GM18517 (cell line): ENCODE measurements at regions not wholly inside any gene's neighbourhood (a gene's known extent, or its start where the extent isn't known, plus 50 kb on each side); places are given as distances from the start of the nearest gene placed in this dataset.

Experiments used
- ATAC-seq: cut with Tn5 transposase; IDR thresholded peaks from one replicate; pipeline ENCODE4 v1.9.1; 2021; ENCODE audit warnings: mild to moderate bottlenecking, moderate library complexity; ENCODE audit not compliant: unreplicated experiment

GRCh38 chr6:23964865-23965264, 161.2 kb upstream of the NRSN1 start:
- no peak for ATAC-seq

- no peak for ATAC-seq
These were observed 156.7 kb upstream of the NRSN1 start for GRCh38 chr6:23969344-23969743.

DNA sequence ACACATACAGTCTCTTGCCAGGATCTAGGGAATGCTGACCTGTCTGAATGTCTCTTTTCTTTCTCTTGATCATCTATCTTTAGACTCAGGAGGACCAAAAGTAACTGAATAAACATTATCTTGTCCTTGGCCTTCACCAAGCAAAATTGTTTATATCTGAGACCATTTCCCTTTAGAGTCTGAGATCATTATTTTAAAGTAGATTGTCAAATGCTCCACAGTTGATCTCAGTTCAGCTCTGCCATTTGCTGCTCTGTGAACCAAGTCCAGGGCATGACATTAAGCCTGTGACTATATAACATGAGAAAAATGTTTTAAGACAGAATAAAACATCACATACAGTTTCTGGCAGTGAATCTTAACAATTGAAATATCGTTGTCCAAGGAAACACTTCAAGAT, 148.3 kb upstream of the NRSN1 start:
- no peak for ATAC-seq

DNA sequence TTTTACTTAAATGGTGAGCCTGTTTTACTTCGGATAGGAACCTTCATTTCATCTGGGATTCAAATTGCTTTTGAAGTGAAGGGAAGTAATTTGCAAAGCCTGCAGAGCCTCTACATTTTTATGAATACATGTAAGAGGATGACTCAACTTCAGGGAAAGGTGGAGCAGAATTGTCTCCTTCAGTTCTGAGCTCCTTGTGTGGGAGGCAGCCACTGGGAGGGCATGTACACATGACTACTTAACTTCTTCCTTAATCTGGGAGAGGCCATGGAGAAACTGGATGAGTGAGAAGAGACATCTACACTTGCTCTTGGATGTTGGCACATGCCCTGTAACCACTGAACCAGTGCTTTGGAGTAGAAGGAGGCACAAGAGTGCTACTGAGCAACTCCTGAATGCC, 145.1 kb upstream of the NRSN1 start:
- ATAC-seq = no peak

- ATAC-seq = no peak
These were observed 144.1 kb upstream of the NRSN1 start for GRCh38 chr6:23981923-23982322.

DNA sequence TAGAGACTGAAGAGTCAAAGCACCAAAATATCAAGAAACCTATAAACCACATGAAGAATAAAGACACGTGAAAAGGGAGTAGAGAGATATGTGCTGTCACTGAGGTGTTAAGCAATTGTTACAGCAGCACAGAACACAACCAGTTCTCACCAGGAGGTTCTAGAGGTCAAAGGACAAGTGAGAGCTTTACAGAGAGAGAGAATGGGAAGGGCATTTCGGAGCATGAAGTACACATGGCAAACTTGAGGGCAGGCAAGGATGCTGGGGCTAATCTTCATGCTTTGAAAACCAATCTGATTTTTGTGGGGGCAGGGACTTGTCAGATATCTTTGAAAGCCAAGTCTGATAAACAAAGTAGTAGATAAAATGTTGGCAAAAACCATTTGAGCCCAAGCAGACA, 142.3 kb upstream of the NRSN1 start:
- ATAC-seq = no peak

DNA sequence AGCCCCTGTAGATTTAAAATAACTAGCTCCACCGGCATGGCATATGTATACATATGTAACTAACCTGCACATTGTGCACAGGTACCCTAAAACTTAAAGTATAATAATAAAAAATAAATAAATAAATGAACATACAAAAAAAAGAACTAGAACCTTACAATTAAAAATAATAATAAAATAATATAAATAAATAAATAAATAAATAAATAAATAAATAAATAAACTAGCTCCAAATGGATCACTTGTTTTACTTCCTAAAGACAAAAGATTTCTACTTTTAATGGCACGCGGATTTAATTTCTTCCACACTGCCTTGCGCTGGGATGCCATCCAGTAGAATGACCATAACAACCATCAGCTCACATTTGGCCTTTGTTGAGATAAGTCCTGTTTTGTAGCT, 141.0 kb upstream of the NRSN1 start:
- no peak for ATAC-seq

GRCh38 chr6:23989885-23990533, 136.0 kb upstream of the NRSN1 start:
- ATAC-seq = no peak

DNA sequence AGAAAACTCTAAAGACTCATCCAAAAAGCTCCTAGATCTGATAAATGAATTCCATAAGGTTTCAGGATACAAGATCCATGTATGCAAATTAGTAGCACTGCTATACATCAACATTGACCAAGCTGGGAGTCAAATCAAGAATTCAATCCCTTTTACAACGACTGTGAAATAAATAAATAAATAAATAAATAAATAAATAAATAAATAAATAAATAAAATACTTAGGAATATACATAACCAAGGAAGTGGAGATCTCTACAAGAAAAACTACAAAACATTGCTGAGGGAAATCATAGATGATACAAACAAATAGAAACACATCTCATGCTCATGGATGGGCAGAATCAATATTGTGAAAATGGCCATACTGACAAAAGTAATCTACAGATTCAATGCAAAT, 132.0 kb upstream of the NRSN1 start:
- ATAC-seq = no peak

- ATAC-seq = no peak
These were observed 122.0 kb upstream of the NRSN1 start for GRCh38 chr6:24004062-24004461.

GRCh38 chr6:24004659-24005058, 121.4 kb upstream of the NRSN1 start:
- no peak for ATAC-seq

DNA sequence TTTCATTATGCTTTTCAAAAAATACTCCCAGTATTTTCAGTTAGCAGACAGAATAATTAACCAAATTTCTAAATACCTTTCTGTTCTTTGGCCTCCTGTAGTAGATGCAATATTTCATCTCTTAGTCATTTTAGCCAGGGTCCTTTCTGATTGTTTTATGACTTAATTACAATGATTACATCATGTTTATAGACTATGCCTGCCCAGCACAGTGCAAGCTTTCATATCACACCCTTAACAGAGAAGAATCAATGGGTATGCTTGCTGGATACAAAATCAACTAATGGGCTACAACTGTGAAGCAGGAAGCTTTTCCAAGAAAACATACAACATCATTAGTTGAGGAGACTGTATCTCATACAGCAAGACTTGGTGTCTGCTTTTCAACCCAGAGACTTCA, 119.8 kb upstream of the NRSN1 start:
- no peak for ATAC-seq

GRCh38 chr6:24009319-24009718, 116.7 kb upstream of the NRSN1 start:
- no peak for ATAC-seq

DNA sequence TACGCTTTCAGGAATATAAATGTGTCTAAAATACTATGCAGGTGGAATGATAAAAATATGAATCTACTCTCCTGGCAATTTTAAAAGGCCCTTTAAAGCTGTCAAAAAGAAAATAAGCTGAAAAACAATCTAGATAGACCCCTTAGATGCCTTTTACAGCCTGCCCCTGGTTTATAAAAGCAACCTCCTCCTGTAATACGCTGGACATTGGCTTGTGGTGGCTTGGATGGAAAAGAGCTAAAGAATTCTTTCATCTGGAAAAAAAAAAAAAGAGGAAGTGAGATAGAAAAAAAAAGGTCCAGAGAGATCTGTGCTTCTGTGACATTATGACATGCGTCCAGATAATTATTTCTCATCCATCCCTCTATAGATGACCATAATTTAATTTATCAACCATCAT, 115.9 kb upstream of the NRSN1 start:
- ATAC-seq = no peak

DNA sequence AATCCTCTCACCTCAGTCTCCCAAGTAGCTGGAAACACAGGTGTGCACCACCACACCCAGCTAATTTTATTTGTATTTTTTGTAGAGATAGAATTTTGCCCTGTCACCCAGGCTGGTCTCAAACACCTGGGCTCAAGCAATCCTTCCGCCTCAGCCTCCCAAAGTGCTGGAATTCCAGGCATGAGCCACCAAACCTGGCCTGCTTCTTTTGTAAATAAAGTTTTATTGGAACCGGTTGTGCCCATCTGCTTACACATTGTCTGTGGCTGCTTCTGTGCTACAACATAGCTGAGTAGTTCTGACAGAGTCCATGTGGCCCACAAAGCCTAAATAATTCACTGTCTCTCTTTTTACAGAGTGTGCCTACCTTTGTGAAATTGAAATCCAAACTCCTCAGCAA, 109.7 kb upstream of the NRSN1 start:
- no peak for ATAC-seq

- ATAC-seq = no peak
These were observed 109.2 kb upstream of the NRSN1 start for GRCh38 chr6:24016857-24017256.

DNA sequence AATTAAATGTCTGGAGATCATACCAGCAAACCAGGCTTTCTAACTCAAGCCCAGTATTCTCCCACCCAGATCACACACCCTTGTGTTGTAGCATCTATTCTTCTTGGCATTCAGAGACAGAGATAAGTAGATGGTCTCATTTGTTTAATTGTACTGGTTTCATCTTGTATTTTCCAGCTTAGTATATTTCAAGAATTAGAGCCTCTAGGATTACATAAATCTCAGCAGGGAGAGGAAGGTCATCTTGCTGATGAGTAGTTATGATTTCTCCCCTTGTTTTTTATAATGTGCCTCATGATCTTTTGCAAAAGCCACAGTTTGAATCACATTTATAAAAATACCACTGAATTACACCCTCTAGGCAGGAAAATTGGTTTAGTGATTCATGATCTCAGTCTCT, 106.6 kb upstream of the NRSN1 start:
- no peak for ATAC-seq

GRCh38 chr6:24019830-24020229, 106.2 kb upstream of the NRSN1 start:
- ATAC-seq = no peak

DNA sequence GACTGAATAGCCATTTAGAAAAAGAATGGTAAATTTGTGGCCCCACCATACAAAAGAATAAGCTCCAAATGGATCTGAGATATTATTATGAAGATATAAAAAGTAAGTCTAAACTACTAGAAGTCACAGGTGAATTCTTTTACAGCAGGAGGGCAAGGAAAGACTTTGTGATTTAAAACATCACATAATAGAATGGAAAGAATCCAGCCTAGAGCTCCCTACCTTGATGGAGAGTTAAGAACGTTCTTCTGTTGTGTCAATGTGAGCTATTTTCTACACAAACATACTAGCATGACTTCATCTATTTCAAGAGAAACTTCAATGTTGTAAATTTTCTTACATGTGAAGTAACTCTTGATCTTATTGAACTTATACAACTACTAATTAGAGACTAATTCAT, 100.0 kb upstream of the NRSN1 start:
- ATAC-seq = no peak

DNA sequence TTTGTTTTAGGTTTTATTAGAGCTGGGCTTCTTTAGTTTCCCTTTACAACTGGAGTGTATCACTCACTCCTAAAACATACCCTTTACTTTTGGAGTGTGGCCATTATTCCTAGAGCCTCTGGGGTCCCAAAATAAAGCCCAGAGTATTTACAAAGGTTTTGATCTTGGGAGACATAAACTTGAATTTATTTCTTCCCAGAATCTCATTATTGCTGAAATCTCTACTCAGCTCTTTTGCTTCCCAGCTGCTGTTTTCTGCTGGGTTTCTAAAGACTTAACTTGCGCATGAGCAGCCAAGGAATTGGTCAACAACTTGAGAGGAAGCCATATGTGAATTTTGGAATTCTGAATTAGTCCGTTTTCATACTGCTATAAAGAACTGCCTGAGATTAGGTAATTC, 94.5 kb upstream of the NRSN1 start:
- ATAC-seq = no peak

DNA sequence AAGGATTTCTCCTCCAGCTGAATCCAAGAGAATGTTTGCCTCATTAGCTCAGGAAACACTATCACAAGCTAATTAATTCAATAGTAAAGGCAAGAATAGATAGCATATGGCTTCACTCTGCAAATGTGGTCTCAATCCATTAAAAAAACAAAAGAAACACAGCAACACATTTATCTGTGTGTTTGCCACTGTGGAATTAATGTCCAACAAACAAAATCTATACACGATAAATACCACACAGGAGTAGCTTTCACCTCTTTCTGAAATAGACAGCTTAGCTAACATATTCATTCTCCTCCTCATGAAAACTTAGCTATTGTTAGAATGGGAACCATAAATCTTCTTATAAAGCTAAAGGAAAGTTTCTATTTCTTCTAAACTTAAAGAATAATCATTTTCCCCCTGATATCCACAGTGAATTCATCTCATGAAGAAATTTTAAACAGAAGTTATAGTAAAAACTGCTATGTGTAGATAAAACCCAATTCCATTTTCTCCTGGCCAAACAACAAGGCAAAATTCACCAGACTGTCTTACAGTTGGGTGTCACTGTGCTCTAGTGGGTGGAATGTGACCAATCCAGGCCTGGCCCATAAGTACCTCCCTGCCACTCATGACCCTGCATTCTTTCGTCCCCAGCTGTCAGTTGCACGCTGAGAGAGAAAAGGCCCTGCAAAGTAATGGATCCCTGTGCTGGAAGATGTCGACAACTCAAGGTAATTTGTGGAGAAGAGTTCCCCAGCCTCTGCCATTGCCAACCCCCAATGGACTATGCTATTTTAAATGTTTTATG, 92.9 kb upstream of the NRSN1 start:
- no peak for ATAC-seq

GRCh38 chr6:24043848-24044247, 82.2 kb upstream of the NRSN1 start:
- no peak for ATAC-seq
